ENCODE measurements at regions not wholly inside any gene's neighbourhood (a gene's known extent, or its start where the extent isn't known, plus 50 kb on each side); places are given as distances from the start of the nearest gene placed in this dataset.

DNA sequence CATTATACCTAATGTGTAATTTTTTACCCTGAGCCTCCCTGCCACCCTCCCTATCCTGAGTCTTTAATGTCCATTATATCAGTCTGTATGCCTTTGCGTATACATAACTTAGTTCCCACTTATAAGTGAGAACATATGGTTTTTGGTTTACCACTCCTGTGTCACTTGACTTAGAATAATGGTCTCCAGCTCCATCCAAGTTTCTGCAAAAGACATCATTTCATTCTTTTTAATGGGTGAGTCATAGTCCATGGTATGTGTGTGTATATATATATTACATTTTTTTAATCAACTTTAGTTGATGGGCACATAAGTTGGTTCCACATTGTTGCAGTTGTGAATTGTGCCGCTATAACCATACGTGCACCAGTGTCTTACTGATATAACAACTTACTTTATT, 477.1 kb upstream of the NEGR1 start:
- TF ChIP-seq, protein P1, sequence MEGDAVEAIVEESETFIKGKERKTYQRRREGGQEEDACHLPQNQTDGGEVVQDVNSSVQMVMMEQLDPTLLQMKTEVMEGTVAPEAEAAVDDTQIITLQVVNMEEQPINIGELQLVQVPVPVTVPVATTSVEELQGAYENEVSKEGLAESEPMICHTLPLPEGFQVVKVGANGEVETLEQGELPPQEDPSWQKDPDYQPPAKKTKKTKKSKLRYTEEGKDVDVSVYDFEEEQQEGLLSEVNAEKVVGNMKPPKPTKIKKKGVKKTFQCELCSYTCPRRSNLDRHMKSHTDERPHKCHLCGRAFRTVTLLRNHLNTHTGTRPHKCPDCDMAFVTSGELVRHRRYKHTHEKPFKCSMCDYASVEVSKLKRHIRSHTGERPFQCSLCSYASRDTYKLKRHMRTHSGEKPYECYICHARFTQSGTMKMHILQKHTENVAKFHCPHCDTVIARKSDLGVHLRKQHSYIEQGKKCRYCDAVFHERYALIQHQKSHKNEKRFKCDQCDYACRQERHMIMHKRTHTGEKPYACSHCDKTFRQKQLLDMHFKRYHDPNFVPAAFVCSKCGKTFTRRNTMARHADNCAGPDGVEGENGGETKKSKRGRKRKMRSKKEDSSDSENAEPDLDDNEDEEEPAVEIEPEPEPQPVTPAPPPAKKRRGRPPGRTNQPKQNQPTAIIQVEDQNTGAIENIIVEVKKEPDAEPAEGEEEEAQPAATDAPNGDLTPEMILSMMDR (IDR thresholded peaks at IDR 0.05; ENCODE audit: insufficient read depth, low read length, poor library complexity, severe bottlenecking) = no peak
- TF ChIP-seq EZH2phosphoT487 (conservative IDR thresholded peaks at IDR 0.05; ENCODE audit: low read length) = no peak
